HCT116 (cell line): ENCODE measurements at regions not wholly inside any gene's neighbourhood (a gene's known extent, or its start where the extent isn't known, plus 50 kb on each side); places are given as distances from the start of the nearest gene placed in this dataset.

Experiments
- ATAC-seq: fragments of 200-7000 bp; cut with Tn5 transposase; 2 replicates; pipeline ENCODE4 v1.9.1; 2020; ENCODE audit warnings: mild to moderate bottlenecking, moderate library complexity
- BruUV-seq: library from RNA; stranded (reverse); fragments of 400-500 nt; replicated peaks from 2 replicates; lab custom pipeline; 2021; lab: Mats Ljungman, UMichigan
- CTCF ChIA-PET: fragments of 300-600 bp; sonication (Branson Sonifier 250); formaldehyde crosslinking; loops from one replicate; lab custom pipeline; 2021; ENCODE audit warnings: antibody characterized with exemption; lab: Charles Lee
- POLR2A ChIA-PET: fragments of 300-600, 350-600 bp; sonication (Branson Sonifier 250); formaldehyde crosslinking; loops from one replicate; lab custom pipeline; 2021; ENCODE audit warnings: antibody characterized with exemption; lab: Charles Lee
- RAD21 ChIA-PET, 2 experiments: fragments of 300-600 bp; sonication (Branson Sonifier 250); formaldehyde crosslinking; loops; one replicate each; lab custom pipeline; 2023; ENCODE audit warnings: low total read pairs in 2 of 2; ENCODE audit not compliant: uncharacterized antibody in 2 of 2, unreplicated experiment in 2 of 2, low non-redundant PET in 1 of 2; lab: Charles Lee
- DNase-seq: peaks from one replicate; pipeline ENCODE4 v3.0.0-alpha.2; 2010; ENCODE audit warnings: low read depth, low spot score
- H2AFZ ChIP-seq: fragments of 200-600 bp; shearing (Covaris generic), sonication (generic); 2 replicates; pipeline ENCODE4 v1.6.1; 2017; ENCODE audit warnings: low read depth, mixed run types, mixed read lengths, antibody characterized with exemption, low read length; ENCODE audit not compliant: poor library complexity, severe bottlenecking
- H3K27ac ChIP-seq: 2 replicates; pipeline ENCODE4 v1.5.1; 2012; ENCODE audit warnings: low read depth, low read length
- H3K27me3 ChIP-seq: fragments of 200-600 bp; sonication (generic); 2 replicates; pipeline ENCODE4 v1.6.1; 2016; ENCODE audit warnings: mixed run types, low read length, mixed read lengths; ENCODE audit not compliant: insufficient read depth
- H3K36me3 ChIP-seq, 2 experiments: fragments of 200-500 bp in 1 of 2; fragments of 200-600 bp in 1 of 2; sonication (Bioruptor generic) in 1 of 2; sonication (generic) in 1 of 2; 2 replicates each; pipeline versions ENCODE4 v1.5.1 to v1.6.1; 2014 to 2016; ENCODE audit warnings: low read length in 2 of 2, inconsistent platforms in 1 of 2, mixed read lengths in 1 of 2, mixed run types in 1 of 2; ENCODE audit not compliant: insufficient read depth in 2 of 2, control insufficient read depth in 1 of 2
- H3K4me1 ChIP-seq, 2 experiments: fragments of 200-600 bp in 1 of 2; sonication (generic) in 1 of 2; 2 replicates each; pipeline versions ENCODE4 v1.5.1 to v1.6.1; 2012 to 2017; ENCODE audit warnings: low read length in 2 of 2, inconsistent platforms in 1 of 2, mild to moderate bottlenecking in 1 of 2, mixed read lengths in 1 of 2, mixed run types in 1 of 2, moderate library complexity in 1 of 2; ENCODE audit not compliant: insufficient read depth in 2 of 2, control insufficient read depth in 1 of 2
- H3K4me2 ChIP-seq: fragments of 200-600 bp; sonication (generic); 2 replicates; pipeline ENCODE4 v1.6.1; 2017; ENCODE audit warnings: mixed run types, low read length, mixed read lengths
- H3K4me3 ChIP-seq, 2 experiments: fragments of 200-600 bp in 1 of 2; sonication (generic) in 1 of 2; replicated peaks in 1 of 2; 2 replicates each; pipeline ENCODE4 v1.5.1; 2011 to 2016; ENCODE audit warnings: low read length in 2 of 2, control low read depth in 1 of 2, low read depth in 1 of 2, mild to moderate bottlenecking in 1 of 2, mixed read lengths in 1 of 2, mixed run types in 1 of 2
- H3K79me2 ChIP-seq: fragments of 200-600 bp; sonication (generic); 2 replicates; pipeline ENCODE4 v1.6.1; 2017; ENCODE audit warnings: mild to moderate bottlenecking, mixed run types, low read length, moderate library complexity, mixed read lengths; ENCODE audit not compliant: insufficient read depth
- H3K9ac ChIP-seq: fragments of 200-600 bp; sonication (generic); 2 replicates; pipeline ENCODE4 v1.6.1; 2016; ENCODE audit warnings: low read length, mixed read lengths
- H3K9me2 ChIP-seq: fragments of 200-600 bp; sonication (generic), shearing (Covaris generic); 2 replicates; pipeline ENCODE4 v1.6.1; 2017; ENCODE audit warnings: mixed run types, mild to moderate bottlenecking, moderate library complexity; ENCODE audit not compliant: insufficient read depth
- H3K9me3 ChIP-seq, 2 experiments: fragments of 200-500 bp in 1 of 2; fragments of 200-600 bp in 1 of 2; sonication (Bioruptor generic) in 1 of 2; sonication (generic) in 1 of 2; 2 replicates each; pipeline ENCODE4 v1.6.1; 2014 to 2017; ENCODE audit warnings: low read length in 2 of 2, mixed read lengths in 2 of 2, inconsistent platforms in 1 of 2, low read depth in 1 of 2, mild to moderate bottlenecking in 1 of 2, mixed run types in 1 of 2, moderate library complexity in 1 of 2; ENCODE audit not compliant: control insufficient read depth in 1 of 2, insufficient read depth in 1 of 2
- H4K20me1 ChIP-seq: fragments of 200-600 bp; sonication (generic), shearing (Covaris generic); 2 replicates; pipeline ENCODE4 v1.6.1; 2017; ENCODE audit warnings: mixed run types, mild to moderate bottlenecking, moderate library complexity; ENCODE audit not compliant: insufficient read depth
- CBX3 ChIP-seq: IDR thresholded peaks from 2 replicates; pipeline ENCODE4 v1.6.1; 2012; ENCODE audit warnings: low read depth
- CEBPB ChIP-seq: IDR thresholded peaks from 2 replicates; pipeline ENCODE4 v1.6.1; 2012; ENCODE audit warnings: low read depth
- FOSL1 ChIP-seq: IDR thresholded peaks from 2 replicates; pipeline ENCODE4 v1.6.1; 2012; ENCODE audit warnings: low read depth
- JUND ChIP-seq: IDR thresholded peaks from 2 replicates; pipeline ENCODE4 v1.6.1; 2012
- POLR2A ChIP-seq: IDR thresholded peaks from 2 replicates; pipeline ENCODE4 v1.7.0; 2011; ENCODE audit warnings: borderline replicate concordance; ENCODE audit not compliant: insufficient read depth, insufficient read length; ENCODE audit errors: extremely low read depth
- RAD21 ChIP-seq: IDR thresholded peaks from 2 replicates; pipeline ENCODE4 v1.6.1; 2012; ENCODE audit warnings: low read depth, mild to moderate bottlenecking
- YY1 ChIP-seq: IDR thresholded peaks from 2 replicates; pipeline ENCODE4 v1.6.1; 2011; ENCODE audit warnings: low read length, low read depth, moderate library complexity, mild to moderate bottlenecking; ENCODE audit not compliant: insufficient replicate concordance; ENCODE audit errors: extremely low read depth
- ZFX ChIP-seq: fragments of 450-650 bp; IDR thresholded peaks from 2 replicates; pipeline ENCODE4 v1.6.1; 2017
- intact Hi-C: fragments of 100-400 bp; cut with micrococcal nuclease; formaldehyde crosslinking; loops from 2 replicates; pipeline ENCODE4 v1.10.0; 2022
- TF ChIP-seq, protein P1 (sequence below): IDR thresholded peaks from 2 replicates; pipeline ENCODE4 v1.6.1; 2012
- TF ChIP-seq, protein P2 (sequence below): IDR thresholded peaks from 2 replicates; pipeline ENCODE4 v1.6.1; 2011; ENCODE audit warnings: mild to moderate bottlenecking, low read length, moderate library complexity; ENCODE audit not compliant: insufficient replicate concordance; ENCODE audit errors: extremely low read depth
- TF ChIP-seq, protein P3 (sequence below), 3 experiments: fragments of 200-600 bp in 1 of 3; sonication (generic) in 1 of 3; IDR thresholded peaks in 2 of 3; conservative IDR thresholded peaks in 1 of 3; 2 replicates each; pipeline ENCODE4 v1.5.1; 2012 to 2017; ENCODE audit warnings: low read depth in 2 of 3, low read length in 2 of 3, antibody characterized with exemption in 1 of 3, borderline replicate concordance in 1 of 3, control low read depth in 1 of 3, mild to moderate bottlenecking in 1 of 3, mixed read lengths in 1 of 3, mixed run types in 1 of 3, moderate library complexity in 1 of 3; ENCODE audit not compliant: insufficient read depth in 1 of 3
- TF ChIP-seq, protein P4 (sequence below): IDR thresholded peaks from 2 replicates; pipeline ENCODE4 v1.6.1; 2012
- TF ChIP-seq, protein P5 (sequence below): IDR thresholded peaks from 2 replicates; pipeline ENCODE4 v1.6.1; 2012; ENCODE audit warnings: low read depth

DNA sequence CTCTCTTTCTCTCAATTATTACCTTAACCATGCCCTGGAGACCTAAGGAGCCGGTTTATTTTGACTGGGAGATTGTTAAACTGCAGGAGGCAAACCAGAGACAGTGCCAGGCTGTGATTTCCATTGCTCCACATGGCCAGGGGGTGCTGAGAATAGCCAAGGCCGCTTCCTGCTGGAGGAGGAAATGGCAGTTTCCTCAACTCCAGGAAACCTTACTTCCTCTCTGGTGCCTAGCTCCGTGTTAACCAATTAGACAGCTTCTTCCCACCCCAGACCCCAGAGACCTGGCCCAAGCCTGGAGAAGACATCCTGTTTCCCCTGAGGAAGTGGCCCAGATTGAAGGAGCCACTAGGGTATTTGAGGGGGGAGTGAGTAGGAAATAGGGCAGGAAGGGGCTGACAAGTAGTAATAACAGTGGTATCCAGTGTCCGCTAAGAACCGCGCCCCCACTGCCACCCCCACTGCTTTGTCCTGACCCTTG is 161.2 kb downstream of the PLPP3 start:
- TF ChIP-seq CEBPB (no peak), JUND (no peak), RAD21 (no peak), YY1 (no peak), POLR2A (no peak), FOSL1 (no peak), ZFX (no peak), CBX3 (no peak)
- TF ChIP-seq, protein P1, sequence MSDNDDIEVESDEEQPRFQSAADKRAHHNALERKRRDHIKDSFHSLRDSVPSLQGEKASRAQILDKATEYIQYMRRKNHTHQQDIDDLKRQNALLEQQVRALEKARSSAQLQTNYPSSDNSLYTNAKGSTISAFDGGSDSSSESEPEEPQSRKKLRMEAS = no peak
- TF ChIP-seq, protein P2, sequence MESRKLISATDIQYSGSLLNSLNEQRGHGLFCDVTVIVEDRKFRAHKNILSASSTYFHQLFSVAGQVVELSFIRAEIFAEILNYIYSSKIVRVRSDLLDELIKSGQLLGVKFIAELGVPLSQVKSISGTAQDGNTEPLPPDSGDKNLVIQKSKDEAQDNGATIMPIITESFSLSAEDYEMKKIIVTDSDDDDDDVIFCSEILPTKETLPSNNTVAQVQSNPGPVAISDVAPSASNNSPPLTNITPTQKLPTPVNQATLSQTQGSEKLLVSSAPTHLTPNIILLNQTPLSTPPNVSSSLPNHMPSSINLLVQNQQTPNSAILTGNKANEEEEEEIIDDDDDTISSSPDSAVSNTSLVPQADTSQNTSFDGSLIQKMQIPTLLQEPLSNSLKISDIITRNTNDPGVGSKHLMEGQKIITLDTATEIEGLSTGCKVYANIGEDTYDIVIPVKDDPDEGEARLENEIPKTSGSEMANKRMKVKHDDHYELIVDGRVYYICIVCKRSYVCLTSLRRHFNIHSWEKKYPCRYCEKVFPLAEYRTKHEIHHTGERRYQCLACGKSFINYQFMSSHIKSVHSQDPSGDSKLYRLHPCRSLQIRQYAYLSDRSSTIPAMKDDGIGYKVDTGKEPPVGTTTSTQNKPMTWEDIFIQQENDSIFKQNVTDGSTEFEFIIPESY = no peak
- TF ChIP-seq, protein P3, sequence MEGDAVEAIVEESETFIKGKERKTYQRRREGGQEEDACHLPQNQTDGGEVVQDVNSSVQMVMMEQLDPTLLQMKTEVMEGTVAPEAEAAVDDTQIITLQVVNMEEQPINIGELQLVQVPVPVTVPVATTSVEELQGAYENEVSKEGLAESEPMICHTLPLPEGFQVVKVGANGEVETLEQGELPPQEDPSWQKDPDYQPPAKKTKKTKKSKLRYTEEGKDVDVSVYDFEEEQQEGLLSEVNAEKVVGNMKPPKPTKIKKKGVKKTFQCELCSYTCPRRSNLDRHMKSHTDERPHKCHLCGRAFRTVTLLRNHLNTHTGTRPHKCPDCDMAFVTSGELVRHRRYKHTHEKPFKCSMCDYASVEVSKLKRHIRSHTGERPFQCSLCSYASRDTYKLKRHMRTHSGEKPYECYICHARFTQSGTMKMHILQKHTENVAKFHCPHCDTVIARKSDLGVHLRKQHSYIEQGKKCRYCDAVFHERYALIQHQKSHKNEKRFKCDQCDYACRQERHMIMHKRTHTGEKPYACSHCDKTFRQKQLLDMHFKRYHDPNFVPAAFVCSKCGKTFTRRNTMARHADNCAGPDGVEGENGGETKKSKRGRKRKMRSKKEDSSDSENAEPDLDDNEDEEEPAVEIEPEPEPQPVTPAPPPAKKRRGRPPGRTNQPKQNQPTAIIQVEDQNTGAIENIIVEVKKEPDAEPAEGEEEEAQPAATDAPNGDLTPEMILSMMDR (IDR thresholded peaks at IDR 0.05 in 2 of 3, conservative IDR thresholded peaks at IDR 0.05 in 1 of 3; ENCODE audit: borderline replicate concordance in 1 of 3, insufficient read depth in 1 of 3, low read depth in 2 of 3, low read length in 2 of 3) = no peak
- TF ChIP-seq, protein P4, sequence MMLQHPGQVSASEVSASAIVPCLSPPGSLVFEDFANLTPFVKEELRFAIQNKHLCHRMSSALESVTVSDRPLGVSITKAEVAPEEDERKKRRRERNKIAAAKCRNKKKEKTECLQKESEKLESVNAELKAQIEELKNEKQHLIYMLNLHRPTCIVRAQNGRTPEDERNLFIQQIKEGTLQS = no peak
- TF ChIP-seq, protein P5, sequence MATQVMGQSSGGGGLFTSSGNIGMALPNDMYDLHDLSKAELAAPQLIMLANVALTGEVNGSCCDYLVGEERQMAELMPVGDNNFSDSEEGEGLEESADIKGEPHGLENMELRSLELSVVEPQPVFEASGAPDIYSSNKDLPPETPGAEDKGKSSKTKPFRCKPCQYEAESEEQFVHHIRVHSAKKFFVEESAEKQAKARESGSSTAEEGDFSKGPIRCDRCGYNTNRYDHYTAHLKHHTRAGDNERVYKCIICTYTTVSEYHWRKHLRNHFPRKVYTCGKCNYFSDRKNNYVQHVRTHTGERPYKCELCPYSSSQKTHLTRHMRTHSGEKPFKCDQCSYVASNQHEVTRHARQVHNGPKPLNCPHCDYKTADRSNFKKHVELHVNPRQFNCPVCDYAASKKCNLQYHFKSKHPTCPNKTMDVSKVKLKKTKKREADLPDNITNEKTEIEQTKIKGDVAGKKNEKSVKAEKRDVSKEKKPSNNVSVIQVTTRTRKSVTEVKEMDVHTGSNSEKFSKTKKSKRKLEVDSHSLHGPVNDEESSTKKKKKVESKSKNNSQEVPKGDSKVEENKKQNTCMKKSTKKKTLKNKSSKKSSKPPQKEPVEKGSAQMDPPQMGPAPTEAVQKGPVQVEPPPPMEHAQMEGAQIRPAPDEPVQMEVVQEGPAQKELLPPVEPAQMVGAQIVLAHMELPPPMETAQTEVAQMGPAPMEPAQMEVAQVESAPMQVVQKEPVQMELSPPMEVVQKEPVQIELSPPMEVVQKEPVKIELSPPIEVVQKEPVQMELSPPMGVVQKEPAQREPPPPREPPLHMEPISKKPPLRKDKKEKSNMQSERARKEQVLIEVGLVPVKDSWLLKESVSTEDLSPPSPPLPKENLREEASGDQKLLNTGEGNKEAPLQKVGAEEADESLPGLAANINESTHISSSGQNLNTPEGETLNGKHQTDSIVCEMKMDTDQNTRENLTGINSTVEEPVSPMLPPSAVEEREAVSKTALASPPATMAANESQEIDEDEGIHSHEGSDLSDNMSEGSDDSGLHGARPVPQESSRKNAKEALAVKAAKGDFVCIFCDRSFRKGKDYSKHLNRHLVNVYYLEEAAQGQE = no peak
- Histone ChIP-seq H3K4me3 (no peak overlapping the region), H3K36me3 (no peaks in the 10 kb centered on the region), H2AFZ (no peak overlapping the region), H3K9me3 (no peaks in the 10 kb centered on the region), H3K9ac (no peak overlapping the region), H3K27me3 (peaks cover 9% of the 10 kb centered on the region), H4K20me1 (no peaks in the 10 kb centered on the region), H3K27ac (no peak overlapping the region), H3K9me2 (no peaks in the 10 kb centered on the region), H3K79me2 (no peaks in the 10 kb centered on the region), H3K4me2 (no peak overlapping the region), H3K4me1 (no peaks in the 10 kb centered on the region)
- ATAC-seq (no peak), DNase-seq (no peak)
- ChIA-PET POLR2A (no interaction called here), CTCF (no interaction called here), RAD21 (no interaction called here)
- intact Hi-C loops = loop anchor here (10.0 kb wide), 1 partner anchor 63 kb away; no protein-coding TSS in a partner anchor
- no TSS peak for BruUV-seq
